ENCODE measurements at regions not wholly inside any gene's neighbourhood (a gene's known extent, or its start where the extent isn't known, plus 50 kb on each side); places are given as distances from the start of the nearest gene placed in this dataset.

DNA sequence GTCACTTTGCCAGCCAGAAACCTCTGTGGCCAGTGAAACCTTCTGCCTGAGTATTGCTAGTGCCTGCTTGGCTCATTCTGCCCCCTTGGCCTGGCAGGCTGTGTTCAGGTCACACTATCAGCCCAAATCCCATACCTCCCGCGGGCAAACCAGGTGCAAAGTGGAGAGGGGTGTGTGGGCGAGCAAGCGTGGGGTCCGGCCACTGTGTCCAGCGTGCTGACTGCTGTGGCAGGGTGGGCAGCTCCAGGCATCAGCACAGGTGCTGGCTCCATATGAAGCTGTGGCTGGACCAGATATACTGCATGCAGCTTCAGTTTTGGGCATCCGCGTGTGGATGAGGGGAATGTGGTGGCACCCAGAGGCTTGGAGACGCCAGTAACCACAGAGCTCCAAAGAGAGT is 576.5 kb upstream of the EDIL3 start:
- Histone ChIP-seq H3K36me3 (no peaks in the 10 kb centered on the region), H3K9me3 (peaks cover 0 to 17% (median 0%) of the 10 kb centered on the region in 4 donors), H3K4me1 (no peaks in the 10 kb centered on the region), H3K4me3 (no peak overlapping the region), H3K27me3 (no peaks in the 10 kb centered on the region), H3K27ac (no peak overlapping the region)
- TF ChIP-seq, protein P1, sequence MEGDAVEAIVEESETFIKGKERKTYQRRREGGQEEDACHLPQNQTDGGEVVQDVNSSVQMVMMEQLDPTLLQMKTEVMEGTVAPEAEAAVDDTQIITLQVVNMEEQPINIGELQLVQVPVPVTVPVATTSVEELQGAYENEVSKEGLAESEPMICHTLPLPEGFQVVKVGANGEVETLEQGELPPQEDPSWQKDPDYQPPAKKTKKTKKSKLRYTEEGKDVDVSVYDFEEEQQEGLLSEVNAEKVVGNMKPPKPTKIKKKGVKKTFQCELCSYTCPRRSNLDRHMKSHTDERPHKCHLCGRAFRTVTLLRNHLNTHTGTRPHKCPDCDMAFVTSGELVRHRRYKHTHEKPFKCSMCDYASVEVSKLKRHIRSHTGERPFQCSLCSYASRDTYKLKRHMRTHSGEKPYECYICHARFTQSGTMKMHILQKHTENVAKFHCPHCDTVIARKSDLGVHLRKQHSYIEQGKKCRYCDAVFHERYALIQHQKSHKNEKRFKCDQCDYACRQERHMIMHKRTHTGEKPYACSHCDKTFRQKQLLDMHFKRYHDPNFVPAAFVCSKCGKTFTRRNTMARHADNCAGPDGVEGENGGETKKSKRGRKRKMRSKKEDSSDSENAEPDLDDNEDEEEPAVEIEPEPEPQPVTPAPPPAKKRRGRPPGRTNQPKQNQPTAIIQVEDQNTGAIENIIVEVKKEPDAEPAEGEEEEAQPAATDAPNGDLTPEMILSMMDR (IDR thresholded peaks at IDR 0.05) = no peak
- TF ChIP-seq EP300 (IDR thresholded peaks at IDR 0.05) (no peak), POLR2A (IDR thresholded peaks at IDR 0.05) (no peak)
- 95 to 96% methylated on average over 9 of the region's 9 CpGs for WGBS, 2 donors
- DNase-seq (ENCODE audit: low spot score in 2 of 2) = no peak

- Histone ChIP-seq H3K36me3 (no peaks in the 10 kb centered on the region), H3K27ac (no peak overlapping the region), H3K4me1 (no peaks in the 10 kb centered on the region), H3K27me3 (no peaks in the 10 kb centered on the region), H3K9me3 (peaks cover 0 to 17% (median 0%) of the 10 kb centered on the region in 4 donors), H3K4me3 (no peak overlapping the region)
- TF ChIP-seq, protein P1 (IDR thresholded peaks at IDR 0.05) = no peak
- no peak for TF ChIP-seq POLR2A (IDR thresholded peaks at IDR 0.05)
- no peak for TF ChIP-seq EP300 (IDR thresholded peaks at IDR 0.05)
- DNase-seq (ENCODE audit: low spot score in 2 of 2) = no peak
- 100% methylated on average over 1 to 3 of the region's 3 CpGs for WGBS, 2 donors
These were observed 577.2 kb upstream of the EDIL3 start for GRCh38 chr5:84961903-84962302.

DNA sequence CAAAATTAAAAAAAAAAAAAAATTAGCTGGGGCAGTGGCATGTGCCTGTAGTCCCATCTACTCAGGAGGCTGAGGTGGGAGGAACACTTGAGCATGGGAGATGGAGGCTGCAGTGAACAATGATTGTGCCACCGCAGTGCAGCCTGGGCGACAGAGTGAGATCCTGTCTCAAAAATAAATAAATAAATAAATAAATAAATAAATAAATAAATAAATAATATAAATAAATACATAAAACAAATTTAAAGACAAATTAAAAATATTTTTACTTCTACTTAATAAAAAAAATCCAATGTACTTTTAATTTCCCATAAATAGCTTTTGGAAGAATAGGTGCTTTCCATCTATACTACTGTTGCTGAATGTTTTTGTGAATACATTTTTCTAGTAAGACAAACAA is 598.4 kb upstream of the EDIL3 start:
- 46 to 52% methylated on average over 2 of the region's 2 CpGs for WGBS, 2 donors
- Histone ChIP-seq H3K4me3 (no peak overlapping the region), H3K9me3 (no peaks in the 10 kb centered on the region), H3K36me3 (no peaks in the 10 kb centered on the region), H3K4me1 (no peaks in the 10 kb centered on the region), H3K27ac (no peak overlapping the region), H3K27me3 (no peaks in the 10 kb centered on the region)
- no peak for DNase-seq (ENCODE audit: low spot score in 2 of 2)
- TF ChIP-seq, protein P1 (IDR thresholded peaks at IDR 0.05) = no peak
- TF ChIP-seq EP300 (IDR thresholded peaks at IDR 0.05) (no peak), POLR2A (IDR thresholded peaks at IDR 0.05) (no peak)

GRCh38 chr5:84985148-84985547 is 600.5 kb upstream of the EDIL3 start:
- Histone ChIP-seq H3K27ac (no peak overlapping the region), H3K9me3 (no peaks in the 10 kb centered on the region), H3K4me1 (no peaks in the 10 kb centered on the region), H3K36me3 (no peaks in the 10 kb centered on the region), H3K4me3 (no peak overlapping the region), H3K27me3 (no peaks in the 10 kb centered on the region)
- no peak for DNase-seq (ENCODE audit: low spot score in 2 of 2)
- 38% methylated on average over 3 of the region's 3 CpGs for WGBS, 2 donors
- TF ChIP-seq, protein P1 (IDR thresholded peaks at IDR 0.05) = no peak
- TF ChIP-seq EP300 (IDR thresholded peaks at IDR 0.05) (no peak), POLR2A (IDR thresholded peaks at IDR 0.05) (no peak)

- H3K4me1 ChIP-seq = no peaks in the 10 kb centered on the region
- TF ChIP-seq, protein P1 (IDR thresholded peaks at IDR 0.05) = no peak
- TF ChIP-seq POLR2A (IDR thresholded peaks at IDR 0.05) (no peak), EP300 (IDR thresholded peaks at IDR 0.05) (no peak)
- H3K36me3 ChIP-seq = no peaks in the 10 kb centered on the region
- no peak overlapping the region for H3K4me3 ChIP-seq
- no peak overlapping the region for H3K27ac ChIP-seq
- WGBS, 2 donors = 71 to 74% methylated on average over 7 of the region's 7 CpGs
- no peaks in the 10 kb centered on the region for H3K9me3 ChIP-seq
- no peaks in the 10 kb centered on the region for H3K27me3 ChIP-seq
- no peak for DNase-seq (ENCODE audit: low spot score in 2 of 2)
These were observed 602.0 kb upstream of the EDIL3 start for GRCh38 chr5:84986688-84987087.
